ENCODE measurements at regions not wholly inside any gene's neighbourhood (a gene's known extent, or its start where the extent isn't known, plus 50 kb on each side); places are given as distances from the start of the nearest gene placed in this dataset.
"Not testable (repeated sequence)": the region's sequence is repeated elsewhere in the genome, so short reads cannot be mapped to it uniquely, and the experiment has no call there.

DNA sequence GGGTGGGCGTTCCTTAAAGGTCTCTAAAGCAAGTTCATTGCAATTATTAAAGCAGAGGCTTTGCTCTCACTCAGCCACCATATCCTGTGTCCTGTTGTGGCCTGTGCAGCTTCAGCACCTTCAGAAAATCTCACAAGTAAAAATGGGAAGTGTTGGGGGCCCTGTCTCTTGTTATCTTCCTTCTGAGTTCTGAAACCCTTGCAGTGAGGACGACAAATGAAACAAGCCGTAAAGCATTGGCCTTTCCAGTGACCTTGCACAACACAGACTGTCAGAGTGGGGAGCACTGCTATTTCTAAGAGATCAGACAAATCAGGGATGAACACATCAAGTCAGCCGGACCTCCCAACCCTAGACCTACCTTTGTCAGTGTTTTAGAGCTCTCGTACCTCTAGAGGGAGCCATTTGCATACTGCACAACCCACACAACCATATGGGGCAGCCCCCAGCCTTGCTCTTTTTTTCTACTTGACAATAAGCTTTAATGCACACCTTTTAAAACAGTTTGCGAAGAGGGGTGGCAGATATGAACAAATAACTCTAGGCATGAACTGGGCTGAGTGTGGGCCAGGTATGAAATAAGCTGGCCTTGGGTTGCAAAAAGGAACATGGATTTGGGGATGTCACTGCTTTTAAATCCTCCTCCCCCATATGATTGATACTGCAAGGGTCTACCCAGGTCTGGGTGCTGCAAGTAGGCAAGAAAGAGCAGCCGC, 89.8 kb downstream of the KATNIP start:
- peak; percentile 8 for DNase-seq

DNA sequence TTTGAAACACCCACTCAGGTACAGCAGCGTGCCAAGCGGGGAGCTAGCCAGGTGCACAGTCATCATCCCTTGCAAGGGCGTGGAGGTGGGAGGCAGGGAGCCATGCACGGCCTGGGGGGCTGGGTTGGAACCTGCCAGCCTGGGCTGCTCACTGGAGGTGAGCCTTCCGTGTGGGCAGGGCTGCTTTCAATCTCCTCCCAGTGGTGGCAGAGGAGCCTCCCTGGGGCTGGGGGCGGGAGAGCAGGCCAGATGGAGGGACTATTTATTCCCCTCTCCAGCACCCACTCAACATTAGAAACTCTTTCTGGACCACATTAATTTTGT, 90.3 kb downstream of the KATNIP start:
- no peak for DNase-seq

DNA sequence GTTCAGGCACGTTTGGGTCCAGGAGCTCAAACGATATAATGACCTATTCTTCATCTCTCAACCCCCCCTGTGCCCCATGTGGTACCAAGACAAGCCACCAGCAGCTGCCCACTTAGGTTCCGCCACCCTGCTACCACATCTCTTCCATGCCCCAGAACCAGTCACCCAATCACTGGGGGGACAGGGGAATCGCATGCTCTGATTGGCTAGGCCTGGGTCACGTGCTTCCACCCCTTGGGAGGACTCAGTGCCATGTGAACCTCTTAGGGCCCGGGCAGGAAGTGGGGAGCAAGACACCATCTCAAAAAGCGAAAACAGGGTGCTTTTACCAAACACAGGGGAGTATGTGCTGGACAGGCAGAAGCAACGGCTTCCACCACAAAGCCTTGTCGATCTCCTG, 91.3 kb downstream of the KATNIP start:
- no peak for DNase-seq

DNA sequence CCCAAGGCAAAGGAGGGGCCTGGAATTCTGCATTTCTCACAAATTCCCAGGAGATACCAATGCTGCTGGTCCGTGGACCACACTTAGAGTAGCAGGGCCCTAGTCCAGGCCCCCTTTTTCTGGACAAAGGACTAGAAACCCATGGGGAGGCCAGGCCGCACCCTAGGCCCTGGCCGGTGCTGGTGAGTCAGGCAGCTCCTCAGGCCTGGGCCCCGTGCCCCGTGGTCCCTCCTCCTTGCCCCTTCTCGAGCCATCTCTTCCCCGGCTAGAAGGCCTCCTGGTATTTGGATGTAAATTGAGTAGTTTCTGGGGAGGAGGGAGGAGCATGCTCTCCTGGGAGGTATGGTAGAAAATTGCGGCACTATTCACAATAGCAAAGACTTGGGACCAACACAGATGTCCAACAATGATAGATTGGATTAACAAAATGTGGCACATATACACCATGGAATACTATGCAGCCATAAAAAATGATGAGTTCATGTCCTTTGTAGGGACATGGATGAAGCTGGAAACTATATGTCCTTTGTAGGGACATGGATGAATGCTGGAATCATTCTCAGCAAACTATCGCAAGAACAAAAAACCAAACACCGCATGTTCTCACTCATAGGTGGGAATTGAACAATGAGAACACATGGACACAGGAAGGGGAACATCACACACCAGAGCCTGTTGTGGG, 91.9 kb downstream of the KATNIP start:
- not testable (repeated sequence) for DNase-seq

DNA sequence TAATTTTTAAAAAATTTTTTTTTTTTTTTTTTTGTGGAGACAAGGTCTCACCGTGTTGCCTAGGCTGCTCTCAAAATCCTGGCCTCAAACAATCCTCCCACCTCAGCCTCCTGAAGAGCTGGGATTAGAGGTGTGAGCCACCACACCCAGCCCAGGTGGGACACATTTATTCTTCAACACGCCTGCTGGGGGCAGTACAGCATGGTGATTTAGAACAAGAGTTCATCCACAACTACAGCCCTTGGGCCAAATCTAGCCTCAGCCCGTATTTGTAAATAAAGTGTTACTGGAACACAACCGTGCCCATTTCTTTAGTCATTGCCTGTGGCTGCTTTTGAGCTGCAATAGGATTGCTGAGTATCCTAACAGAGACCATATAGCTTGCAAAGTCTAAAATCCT, 92.8 kb downstream of the KATNIP start:
- no peak for DNase-seq

DNA sequence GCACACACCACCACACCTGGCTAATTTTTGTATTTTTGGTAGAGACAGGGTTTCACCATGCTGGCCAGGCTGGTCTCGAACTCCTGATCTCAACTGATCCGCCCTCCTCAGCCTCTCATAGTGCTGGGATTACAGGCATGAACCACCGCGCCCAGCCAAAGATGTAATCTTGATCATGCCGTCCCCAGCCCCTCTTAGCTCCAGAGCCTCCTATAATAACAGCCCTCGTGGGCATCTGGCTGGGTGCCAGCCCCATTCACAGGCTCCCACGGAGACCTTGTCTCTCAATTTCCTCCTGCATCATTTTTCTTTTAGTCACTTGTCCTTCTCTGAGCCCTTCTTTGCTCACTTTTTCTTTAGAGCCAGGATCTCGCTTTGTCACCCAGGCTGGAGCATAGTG, 94.2 kb downstream of the KATNIP start:
- no peak for DNase-seq

DNA sequence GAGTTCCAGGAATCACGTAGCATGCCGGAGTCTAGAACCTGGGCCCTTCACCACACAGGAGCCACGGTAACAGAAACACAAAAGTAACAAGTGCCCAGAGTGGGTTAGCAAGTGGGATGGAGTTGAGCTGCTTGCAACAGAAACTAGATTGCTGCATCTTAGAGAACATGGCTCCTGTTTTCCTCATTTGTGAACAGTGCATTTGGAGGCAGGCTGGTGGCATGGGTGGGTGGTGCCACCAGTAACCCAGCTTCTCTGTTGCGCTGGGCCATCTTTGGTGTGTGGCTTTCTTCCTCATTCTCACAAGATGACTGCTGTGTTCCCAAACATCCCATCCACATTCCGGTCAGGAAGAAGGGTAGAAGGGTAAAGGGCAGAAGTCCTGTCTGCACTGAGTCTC, 95.5 kb downstream of the KATNIP start:
- no peak for DNase-seq

DNA sequence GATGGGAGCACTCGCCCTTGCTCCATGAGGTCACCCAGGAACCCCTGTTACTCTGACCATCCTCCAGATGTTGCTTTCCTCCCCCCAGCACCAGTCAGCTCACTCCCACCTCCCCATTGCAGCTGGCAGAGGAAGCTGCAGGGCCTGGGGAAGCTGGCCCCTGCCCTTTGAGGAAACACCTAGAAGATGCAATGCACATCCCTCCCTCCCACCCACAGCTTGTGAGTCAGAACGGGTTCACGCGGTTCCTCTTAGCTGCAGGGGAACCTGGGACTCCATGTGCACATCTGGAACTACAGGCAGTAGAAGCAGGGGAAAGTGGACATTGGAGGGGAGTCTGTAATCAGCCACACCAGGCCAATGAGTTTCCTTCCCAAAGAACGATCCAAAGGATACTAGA, 96.9 kb downstream of the KATNIP start:
- no peak for DNase-seq

DNA sequence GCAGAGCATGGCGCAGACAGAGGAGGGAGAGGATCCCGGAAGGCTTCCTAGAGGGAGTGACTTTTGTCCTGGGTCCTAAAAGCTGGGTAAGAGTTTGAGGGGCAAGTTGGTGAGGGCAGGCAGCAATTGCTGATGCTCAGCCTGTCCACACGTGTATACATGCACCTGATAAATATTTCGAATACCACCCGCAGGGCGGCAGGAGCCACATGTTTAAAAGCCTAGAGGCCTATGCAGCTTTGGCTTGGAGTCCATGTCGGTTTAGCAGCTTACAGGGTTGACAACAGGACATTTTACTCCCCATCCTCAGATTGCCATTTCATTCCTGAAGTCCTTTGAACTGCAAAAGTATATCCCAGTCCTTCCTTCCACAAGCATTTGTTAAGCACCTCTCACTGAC, 99.1 kb downstream of the KATNIP start:
- DNase-seq: no peak

DNA sequence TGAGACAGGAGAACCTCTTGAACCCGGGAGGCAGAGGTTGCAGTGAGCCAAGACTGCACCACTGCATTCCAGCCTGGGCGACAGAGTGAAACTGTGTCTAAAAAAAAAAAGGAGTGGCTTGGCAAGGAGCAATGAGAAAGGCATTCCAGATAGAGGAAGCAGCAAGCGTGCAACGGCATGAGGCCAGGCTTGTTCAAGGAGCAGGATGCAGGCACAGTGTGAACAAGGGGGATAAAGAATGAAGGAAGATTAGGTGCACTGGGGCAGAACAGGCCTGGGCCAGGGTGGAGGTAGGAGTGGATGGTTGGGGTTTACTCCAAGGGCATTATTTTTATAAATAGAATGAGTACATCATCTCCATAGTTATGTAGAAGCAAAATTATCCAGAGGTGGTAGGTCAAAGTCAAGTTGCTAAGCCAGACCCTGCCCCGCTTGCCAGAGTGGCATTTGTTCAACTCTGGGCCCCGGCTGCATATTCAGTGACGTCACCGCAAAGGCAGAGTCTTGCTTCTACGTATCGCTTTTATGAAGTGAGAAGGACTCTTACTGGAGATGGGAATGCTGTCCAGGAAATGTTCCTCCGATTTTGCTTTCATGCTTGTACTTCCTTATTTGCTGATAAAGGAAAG, 100.2 kb downstream of the KATNIP start:
- no peak for DNase-seq

DNA sequence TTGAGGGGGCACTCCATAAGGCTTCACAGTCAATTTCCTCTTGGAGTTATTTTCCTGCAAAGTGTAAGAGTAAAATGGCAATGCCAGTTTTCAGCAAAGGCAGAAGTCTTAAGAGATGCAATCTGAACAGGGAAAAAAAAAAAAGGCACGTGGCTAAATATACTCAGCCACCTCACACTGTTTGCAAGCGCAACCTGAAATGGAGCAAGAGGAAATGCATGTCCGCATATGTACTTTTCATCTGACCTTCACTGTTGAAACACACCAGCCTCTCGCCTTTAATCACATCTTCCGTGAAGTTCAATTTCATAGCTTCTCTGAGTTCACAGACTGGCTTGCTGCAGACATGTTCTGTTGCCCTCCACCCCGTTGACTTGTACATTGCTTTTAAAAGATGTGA, 101.4 kb downstream of the KATNIP start:
- DNase-seq: no peak

DNA sequence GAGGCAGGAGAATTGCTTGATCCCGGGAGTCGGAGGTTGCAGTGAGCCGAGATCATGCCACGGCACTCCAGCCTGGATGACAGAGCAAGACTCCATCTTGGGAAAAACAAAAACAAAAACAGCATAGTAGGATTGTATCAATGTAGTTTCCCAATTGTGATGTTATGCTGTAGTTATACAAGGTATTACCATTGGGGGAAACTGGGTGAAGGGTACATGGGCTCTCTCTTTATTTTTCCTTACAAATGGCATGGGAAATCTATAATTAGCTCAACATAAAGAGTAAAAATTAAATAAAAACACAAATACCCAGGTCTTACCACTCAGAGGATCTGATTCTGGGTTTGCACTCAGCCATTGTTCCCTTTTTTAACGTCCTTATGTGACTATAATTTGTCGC, 107.9 kb downstream of the KATNIP start:
- DNase-seq: no peak

DNA sequence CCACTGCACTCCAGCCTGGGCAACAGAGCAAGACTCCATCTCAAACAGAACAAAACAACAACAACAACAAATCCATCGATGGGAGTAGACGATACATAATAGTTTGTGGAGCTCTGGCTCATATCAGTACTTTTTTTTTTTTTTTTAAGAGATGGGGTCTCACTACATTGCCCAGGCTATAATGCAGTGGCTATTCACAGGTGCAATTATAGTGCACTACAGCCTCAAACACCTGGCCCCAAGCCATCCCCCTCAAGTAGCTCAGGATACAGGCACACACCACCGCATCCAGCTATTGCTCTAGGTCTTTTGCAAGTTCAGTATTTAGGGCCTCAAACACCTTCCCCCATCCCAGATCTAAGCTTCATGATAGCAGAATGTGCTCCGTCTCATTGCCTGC, 110.6 kb downstream of the KATNIP start:
- DNase-seq: no peak

DNA sequence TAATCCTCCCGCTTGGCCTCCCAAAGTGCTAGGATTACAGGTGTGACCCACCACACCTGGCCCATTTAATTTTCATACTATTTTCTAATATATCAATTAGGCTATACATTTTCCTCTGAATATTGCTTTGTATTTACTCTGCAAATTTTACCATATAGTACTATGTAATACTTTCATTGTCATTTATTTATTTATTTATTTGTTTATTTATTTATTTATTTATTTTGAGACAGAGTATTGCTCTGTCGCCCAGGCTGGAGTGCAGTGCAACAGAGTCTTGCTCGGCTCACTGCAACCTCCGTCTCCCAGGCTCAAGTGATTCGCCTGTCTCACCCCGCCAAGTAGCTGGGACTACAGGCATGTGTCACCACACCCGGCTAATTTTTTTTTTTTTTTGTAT, 113.3 kb downstream of the KATNIP start:
- not testable (repeated sequence) for DNase-seq

DNA sequence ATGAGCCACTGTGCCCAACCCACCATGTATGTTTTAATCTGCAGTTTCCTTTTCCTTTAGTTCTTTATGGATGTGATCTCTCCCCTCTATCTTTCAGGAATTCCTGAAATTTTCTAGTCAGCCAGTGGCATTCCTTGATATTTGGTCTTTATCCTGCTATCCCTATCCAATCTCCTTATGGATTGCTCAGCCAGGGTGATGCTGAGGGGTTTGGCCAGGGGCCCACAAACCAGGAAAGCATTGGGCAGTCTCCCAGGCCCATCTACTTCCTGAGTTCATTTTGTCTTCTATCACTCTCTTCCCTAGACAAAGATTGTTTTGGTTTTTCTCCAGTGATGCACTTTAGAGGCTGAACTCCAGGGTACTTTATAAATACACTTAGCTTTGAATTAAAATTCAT, 115.9 kb downstream of the KATNIP start:
- no peak for DNase-seq

DNA sequence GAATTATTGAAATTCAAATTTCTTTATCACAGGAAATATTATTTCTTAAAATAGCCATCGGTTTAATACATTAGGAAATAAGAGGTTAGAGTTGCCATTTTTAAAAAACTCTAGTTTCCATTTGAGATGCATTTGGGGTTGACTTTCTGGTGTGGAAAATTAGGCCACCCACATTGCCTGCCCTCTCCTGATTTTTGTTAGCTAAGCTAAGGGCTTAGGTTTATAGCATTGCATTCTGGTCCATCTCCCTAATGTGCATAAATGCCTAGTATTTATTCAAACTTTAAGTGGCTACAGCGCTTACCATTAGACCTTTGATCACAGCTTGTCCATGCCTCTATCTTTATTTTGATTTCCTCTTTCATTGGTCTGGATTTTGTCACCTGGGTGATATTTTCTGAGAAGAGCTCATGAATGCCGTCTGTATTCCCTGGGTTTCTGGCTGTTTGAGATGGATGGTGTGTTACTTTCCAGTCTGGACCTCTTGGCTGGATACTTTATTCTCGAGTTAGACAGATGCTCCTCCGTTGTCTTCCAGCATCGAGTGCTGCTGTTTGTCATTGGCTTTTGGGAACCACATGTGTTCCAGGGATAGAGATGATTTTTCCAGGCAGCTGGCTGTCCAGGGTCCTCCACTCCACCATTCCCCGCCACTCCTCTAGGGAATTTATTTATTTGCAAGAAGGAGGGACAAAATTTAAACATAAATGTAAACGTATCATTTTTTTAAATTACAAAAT, 120.3 kb downstream of the KATNIP start:
- no peak for DNase-seq

DNA sequence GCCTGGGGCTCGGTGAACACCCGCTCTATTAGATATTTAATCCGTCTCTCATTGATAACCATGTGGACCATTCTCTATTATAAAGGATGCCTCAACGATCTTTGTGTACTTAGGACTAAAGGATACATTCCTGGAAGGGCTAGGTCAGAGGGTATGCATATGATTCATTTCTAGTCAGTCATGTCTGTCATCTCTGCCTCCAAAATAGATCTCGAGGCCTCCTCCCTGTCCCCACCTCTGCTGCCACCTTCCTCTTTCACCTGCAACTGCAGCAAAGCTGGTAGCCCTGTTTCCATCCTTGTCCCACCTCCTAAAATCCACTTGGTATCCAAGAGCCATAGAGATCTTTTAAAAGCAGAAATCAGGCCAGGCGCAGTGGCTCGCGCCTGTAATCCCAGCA, 121.5 kb downstream of the KATNIP start:
- no peak for DNase-seq

DNA sequence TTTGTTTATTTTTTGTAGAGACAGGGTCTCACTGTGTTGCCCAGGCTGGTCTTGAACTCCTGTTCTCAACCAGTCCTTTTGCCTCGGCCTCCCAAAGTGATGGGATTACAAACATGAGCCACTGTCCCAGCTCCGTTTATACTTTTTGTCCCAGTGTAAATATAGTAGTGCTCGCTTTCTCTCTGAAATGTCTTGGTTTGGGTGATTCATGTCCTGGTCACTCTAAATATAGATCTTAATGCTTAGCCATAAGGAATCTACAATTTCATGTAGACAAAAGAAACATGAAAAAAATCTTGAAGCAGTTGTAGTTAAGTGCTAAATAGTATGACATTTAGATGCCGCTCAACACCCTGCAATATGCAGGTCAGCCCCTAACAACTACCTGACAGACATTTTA, 126.9 kb downstream of the KATNIP start:
- no peak for DNase-seq

DNA sequence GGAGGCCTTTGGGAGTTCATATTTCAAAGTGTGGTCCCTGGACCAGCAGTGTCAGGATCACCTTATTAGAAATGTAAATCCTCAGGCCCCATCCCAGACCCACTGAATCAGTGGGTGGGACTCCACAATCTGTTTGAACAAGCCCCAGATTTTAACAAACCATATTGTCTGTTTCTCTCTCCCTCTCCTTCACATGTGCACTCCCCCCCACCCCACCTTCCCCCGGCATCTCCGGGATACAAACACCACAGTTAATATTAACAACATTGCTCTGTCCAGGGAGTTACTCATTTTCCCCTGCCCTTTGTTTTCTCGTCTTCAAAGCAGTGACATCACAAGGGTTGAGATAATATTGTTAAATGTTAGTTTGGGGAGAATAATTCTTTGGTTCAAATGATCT, 127.3 kb downstream of the KATNIP start:
- no peak for DNase-seq

DNA sequence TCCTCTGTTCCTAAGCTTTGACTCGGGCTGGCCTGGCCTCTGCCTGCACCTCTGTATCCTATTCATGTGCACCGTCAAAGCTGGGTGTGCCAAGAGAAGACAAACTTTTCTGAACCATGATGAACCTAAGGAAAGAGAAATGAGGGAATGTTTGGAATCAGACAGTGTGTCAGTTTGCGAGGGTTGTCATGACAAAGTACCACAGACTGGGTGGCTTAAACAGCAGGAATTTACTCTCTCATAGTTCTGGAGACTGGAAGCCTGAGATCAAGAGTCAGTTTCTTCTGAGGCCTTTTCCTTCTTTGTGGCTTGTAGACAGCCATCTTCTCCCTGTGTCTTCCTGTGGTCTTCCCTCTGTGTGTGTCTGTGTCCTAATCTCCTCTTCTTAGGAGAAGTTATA, 129.0 kb downstream of the KATNIP start:
- no peak for DNase-seq

DNA sequence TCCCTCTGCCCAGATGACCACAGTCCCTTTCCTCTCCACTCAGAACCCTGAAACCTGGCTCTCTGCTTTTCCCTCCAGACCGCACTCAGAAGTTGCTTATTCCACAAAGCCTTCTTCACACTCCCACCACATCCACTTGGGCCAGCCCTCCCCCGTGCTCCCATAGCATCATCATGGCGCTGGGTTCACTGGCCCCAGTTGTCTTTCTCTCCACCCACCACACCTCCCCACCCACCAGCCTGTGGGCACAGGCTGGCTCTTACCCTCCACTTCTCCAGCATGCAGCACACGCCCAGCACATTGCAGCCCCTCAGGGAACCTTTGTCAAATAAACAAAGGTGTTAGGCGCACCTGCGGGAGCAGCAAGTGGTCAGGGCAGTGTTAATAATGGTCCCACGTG, 130.0 kb downstream of the KATNIP start:
- no peak for DNase-seq

DNA sequence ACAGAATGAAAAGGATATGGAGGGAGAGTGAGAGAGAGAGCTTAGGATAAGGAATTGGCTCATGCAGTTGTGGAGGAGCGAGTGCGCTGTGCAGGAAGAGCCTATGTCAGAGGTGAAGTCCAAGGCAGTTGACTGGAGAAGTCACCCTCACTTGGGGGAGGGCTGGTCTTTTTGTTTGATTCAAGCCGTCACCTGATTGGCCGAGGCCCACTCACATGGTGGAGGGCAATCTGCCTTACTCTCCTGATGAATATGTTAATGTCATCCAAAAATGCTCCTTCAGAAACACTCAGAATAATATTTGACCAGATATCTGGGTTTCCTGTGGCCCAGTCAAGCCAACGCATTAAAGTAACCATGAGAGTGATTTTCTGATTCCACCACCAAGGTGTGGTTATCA, 131.7 kb downstream of the KATNIP start:
- DNase-seq: no peak

DNA sequence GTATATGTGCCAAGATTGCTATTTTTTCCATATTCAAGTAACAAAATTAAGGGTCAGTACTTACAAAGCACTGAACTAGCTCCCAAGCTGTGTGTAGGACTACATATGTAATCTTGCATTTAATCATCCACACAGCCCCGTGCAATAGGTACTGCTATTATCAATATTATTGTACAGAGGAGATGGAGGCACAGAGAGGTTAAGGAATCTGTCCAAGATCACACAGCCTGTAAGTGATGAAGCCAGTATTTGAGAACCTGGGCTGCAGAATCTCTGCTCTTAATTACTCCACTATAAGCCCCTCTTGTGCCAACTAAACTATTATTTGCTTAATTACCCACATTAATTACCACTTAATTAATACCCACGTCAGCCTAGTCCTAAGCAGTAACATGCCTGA, 134.1 kb downstream of the KATNIP start:
- DNase-seq: no peak

DNA sequence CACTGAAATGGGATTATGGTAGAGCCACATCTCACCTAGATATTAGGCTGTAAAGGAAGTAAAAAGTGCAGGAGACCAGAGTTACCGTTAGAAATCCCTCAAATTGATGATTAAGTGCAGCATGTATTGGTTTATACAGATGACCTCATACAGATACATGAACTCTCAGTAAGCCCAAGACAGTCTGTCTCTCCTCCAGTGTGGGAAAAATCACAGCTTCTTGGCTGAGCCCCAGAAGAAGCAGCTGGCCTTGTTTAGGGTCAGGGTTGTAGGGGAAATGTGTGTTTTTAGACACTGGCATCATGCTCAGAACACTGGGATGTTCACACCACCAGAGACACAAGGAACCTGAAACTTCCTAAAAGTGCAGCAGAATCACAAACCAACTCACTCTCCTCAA, 135.9 kb downstream of the KATNIP start:
- DNase-seq: no peak

Measured in amniotic stem cell (primary cell).